ENCODE measurements at regions not wholly inside any gene's neighbourhood (a gene's known extent, or its start where the extent isn't known, plus 50 kb on each side); places are given as distances from the start of the nearest gene placed in this dataset.
"Not testable (repeated sequence)": the region's sequence is repeated elsewhere in the genome, so short reads cannot be mapped to it uniquely, and the experiment has no call there.

DNA sequence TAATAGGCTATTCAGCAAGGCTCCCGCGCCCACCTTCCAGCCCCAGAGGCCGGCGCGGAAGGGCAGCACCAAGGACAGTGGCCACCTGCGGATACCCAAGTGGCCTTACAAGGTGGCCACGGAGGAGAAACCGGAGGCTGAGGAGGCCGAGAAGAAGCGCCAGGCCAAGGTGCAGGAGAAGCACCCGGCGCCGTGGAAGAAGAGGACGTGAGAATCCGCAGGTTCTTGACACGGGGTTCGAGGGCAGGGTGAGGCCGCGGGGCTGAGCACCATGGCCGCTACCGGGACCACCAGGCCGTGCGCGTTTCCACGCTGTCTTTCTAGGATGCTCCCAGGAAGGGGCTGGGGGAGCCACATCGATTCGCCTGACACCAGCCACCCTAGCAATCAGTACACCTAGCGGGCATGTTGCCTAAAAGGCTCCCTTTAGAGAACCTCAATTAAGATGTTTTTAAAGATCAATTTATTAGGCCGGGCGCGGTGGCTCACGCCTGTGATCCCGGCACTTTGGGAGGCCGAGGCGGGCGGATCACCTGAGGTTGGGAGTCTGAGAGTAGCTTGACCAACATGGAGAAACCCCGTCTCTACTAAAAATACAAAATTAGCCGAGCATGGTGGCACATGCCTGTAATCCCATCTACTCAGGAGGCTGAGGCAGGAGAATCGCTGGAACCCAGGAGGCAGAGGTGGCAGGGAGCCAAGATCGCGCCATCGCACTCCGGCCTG is 134.3 kb upstream of the OR4C13 start:
- DNase-seq = peak in 1 of 4 donors; percentile 62
- H3K27me3 ChIP-seq; ATAC-seq; H3K4me1 ChIP-seq; H3K27ac ChIP-seq; H3K4me3 ChIP-seq; H3K36me3 ChIP-seq; intact Hi-C loops (cut with DNase I): not testable (repeated sequence)
- peaks cover 0 to 12% of the 10 kb centered on the region in 2 donors for H3K9me3 ChIP-seq

DNA sequence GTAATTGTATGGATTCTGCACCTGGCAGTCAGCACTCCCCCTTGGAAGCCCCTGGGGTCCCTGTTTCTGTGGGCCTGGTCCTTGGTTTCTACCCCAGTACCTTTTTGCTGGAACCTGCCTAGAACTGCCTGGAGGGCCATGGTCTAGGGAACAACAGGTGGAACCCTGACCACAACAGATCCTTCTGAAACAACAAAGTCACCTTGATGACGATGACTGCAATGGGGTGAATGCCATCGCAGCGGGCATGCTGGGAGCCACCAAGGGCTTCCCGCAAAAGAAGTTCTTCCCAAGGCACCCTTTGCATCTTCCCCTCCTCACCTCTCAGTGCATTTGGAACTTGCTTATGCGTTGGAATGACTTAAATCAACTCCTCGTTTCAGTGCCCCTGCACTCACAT is 129.0 kb upstream of the OR4C13 start:
- intact Hi-C loops (cut with DNase I); ATAC-seq: not testable (repeated sequence)

DNA sequence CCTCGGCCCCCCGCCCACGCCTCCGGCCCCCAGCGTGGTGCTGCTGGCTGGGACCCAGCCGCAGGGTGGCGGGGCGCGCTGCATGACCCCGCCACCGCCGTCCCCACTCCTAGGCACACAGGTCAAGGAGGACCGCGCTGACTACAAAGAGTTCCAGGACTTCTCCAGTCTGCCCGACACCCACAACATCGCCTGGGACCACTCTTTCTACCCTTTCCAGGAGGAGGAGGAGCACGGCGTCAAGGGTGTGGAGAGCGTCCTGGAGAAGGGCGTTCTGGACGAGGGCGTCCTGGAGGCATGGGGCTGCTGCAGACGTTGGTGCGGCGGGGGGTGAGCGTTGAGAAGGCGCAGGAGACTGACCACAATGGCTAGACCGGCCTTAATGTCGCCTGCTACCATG is 101.7 kb upstream of the OR4C13 start:
- ATAC-seq; H3K27ac ChIP-seq; DNase-seq; H3K27me3 ChIP-seq; H3K36me3 ChIP-seq; intact Hi-C loops (cut with DNase I); H3K4me3 ChIP-seq; H3K4me1 ChIP-seq: not testable (repeated sequence)
- H3K9me3 ChIP-seq = peaks cover 0 to 20% of the 10 kb centered on the region in 2 donors

More for the DNA sequence above, 129.0 kb upstream of the OR4C13 start:
- H3K27ac ChIP-seq, H3K36me3 ChIP-seq, H3K4me3 ChIP-seq, DNase-seq, H3K4me1 ChIP-seq, H3K9me3 ChIP-seq, H3K27me3 ChIP-seq: not testable (repeated sequence)

DNA sequence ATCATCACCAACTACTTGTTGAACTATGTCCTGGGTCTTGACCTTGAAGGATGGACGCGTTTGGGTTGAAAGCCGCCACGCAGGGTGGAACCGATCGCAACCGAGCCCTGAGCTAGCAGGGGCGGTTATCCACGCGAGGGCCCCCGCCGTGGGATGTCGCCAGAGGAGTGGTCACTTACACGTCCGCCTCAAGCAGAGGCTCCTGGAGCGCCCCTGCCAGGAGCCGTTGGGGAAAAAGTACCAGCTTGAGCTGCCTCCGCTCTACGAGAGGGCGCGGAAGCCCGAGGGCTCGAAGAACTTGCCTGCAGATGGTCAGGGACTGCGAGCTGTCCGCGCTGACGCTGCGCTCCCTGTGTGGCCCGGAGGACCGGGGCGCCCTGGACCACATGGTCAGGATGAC is 100.7 kb upstream of the OR4C13 start:
- ATAC-seq = no peak
- DNase-seq = peak in 1 of 4 donors; percentile 57
- intact Hi-C loops (cut with DNase I) = no loop called here

DNA sequence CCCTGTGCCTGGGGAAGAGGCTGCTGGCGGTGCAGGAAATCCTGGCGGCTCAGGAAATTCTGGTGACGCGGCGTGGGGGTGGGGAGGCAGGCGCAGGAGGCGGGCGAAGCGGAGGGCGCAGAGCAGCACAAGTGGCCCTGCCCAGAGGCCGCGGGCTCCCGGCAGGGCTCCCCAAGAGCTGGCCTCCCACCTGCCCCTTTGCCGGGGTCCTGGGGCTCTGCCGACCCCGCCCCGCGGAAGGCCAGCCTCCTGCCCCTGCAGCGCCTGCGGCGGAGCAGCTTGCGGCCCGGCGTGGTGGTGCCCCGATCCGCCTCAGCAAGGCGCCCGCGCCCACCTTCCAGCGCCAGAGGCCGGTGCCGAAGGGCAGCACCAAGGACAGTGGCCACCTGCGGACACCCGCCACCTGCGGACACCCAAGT is 100.2 kb upstream of the OR4C13 start:
- TF ChIP-seq, protein P1, sequence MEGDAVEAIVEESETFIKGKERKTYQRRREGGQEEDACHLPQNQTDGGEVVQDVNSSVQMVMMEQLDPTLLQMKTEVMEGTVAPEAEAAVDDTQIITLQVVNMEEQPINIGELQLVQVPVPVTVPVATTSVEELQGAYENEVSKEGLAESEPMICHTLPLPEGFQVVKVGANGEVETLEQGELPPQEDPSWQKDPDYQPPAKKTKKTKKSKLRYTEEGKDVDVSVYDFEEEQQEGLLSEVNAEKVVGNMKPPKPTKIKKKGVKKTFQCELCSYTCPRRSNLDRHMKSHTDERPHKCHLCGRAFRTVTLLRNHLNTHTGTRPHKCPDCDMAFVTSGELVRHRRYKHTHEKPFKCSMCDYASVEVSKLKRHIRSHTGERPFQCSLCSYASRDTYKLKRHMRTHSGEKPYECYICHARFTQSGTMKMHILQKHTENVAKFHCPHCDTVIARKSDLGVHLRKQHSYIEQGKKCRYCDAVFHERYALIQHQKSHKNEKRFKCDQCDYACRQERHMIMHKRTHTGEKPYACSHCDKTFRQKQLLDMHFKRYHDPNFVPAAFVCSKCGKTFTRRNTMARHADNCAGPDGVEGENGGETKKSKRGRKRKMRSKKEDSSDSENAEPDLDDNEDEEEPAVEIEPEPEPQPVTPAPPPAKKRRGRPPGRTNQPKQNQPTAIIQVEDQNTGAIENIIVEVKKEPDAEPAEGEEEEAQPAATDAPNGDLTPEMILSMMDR (IDR thresholded peaks at IDR 0.05) = no peak
- Histone ChIP-seq H3K27me3 (no peaks in the 10 kb centered on the region), H3K4me1 (no peaks in the 10 kb centered on the region), H3K27ac (no peak overlapping the region), H3K9me3 (peaks cover 0 to 21% of the 10 kb centered on the region in 2 donors), H3K4me3 (no peak overlapping the region), H3K36me3 (no peaks in the 10 kb centered on the region)
- intact Hi-C loops (cut with DNase I) = no loop called here
- DNase-seq = peak in 1 of 4 donors; percentile 74
- no peak for ATAC-seq

More for the DNA sequence above, 100.7 kb upstream of the OR4C13 start:
- H3K27me3 ChIP-seq = no peaks in the 10 kb centered on the region
- H3K36me3 ChIP-seq = no peaks in the 10 kb centered on the region
- TF ChIP-seq, protein P1 (IDR thresholded peaks at IDR 0.05) = no peak
- no peaks in the 10 kb centered on the region for H3K4me1 ChIP-seq
- no peak overlapping the region for H3K27ac ChIP-seq
- H3K9me3 ChIP-seq = peaks cover 0 to 21% of the 10 kb centered on the region in 2 donors
- H3K4me3 ChIP-seq = no peak overlapping the region

DNA sequence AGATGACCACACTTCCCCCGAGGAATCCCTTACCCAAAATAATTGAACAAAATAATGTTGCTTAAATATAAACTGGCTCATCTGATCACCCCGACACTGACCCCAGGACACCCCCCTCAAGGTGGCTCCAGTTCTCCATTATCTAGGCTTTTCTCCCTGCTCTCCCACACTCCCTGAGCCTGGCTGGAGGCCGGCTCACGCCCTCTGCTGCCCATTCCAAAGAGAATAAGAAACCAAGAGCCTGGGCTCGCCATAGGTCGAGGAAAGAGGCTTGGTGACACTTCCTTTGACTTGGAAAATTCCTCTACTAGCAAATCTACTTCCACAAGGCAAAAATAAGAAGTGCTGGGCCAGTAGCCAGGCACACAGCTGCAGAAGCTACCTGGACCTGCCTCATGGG is 63.3 kb upstream of the OR4C13 start:
- H3K4me1 ChIP-seq; intact Hi-C loops (cut with DNase I); ATAC-seq; H3K27me3 ChIP-seq; DNase-seq; H3K27ac ChIP-seq; H3K36me3 ChIP-seq; H3K4me3 ChIP-seq: not testable (repeated sequence)
- H3K9me3 ChIP-seq = peaks cover 0 to 22% of the 10 kb centered on the region in 2 donors

DNA sequence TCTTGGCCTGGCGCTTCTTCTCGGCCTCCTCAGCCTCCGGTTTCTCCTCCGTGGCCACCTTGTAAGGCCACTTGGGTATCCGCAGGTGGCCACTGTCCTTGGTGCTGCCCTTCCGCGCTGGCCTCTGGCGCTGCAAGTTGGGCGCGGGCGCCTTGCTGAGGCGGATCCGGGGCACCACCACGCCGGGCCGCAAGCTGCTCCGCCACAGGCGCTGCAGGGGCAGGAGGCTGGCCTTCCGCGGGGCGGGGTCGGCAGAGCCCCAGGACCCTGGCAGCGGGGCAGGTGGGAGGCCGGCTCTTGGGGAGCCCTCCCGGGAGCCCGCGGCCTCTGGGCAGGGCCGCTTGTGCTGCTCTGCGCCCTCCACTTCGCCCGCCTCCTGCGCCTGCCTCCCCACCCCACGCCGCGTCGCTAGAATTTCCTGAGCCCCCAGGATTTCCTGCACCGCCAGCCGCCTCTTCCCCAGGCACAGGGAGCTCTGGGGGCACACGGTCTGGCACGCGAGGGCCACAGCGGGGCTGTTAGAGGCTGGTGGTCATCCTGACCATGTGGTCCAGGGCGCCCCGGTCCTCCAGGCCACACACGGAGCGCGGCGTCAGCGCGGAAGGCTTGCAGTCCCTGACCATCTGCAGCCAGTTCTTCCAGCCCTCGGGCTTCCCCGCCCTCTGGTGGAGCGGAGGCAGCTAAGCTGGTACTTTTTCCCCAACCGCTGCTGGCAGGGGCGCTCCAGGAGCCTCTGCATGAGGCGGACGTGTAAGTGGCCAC is 60.1 kb upstream of the OR4C13 start:
- H3K4me1 ChIP-seq; ATAC-seq; H3K27ac ChIP-seq; DNase-seq; H3K27me3 ChIP-seq; intact Hi-C loops (cut with DNase I); H3K36me3 ChIP-seq; H3K4me3 ChIP-seq: not testable (repeated sequence)
- H3K9me3 ChIP-seq = peaks cover 0 to 34% of the 10 kb centered on the region in 2 donors

DNA sequence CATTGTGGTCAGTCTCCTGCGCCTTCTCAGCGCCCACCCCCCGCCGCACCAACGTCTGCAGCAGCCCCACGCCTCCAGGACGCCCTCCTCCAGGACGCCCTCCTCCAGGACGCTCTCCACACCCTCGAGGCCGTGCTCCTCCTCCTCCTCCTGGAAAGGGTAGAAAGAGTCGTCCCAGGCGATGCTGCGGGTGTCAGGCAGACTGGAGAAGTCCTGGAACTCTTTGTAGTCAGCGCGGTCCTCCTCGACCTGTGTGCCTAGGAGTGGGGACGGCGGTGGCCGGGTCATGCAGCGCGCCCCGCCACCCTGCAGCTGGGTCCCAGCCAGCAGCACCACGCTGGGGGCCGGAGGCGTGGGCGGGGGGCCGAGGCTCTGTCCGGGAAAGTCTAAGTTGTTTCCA is 58.7 kb upstream of the OR4C13 start:
- DNase-seq; H3K36me3 ChIP-seq; H3K4me3 ChIP-seq; H3K27ac ChIP-seq; H3K4me1 ChIP-seq; ATAC-seq; intact Hi-C loops (cut with DNase I); H3K27me3 ChIP-seq: not testable (repeated sequence)
- peaks cover 0 to 42% of the 10 kb centered on the region in 2 donors for H3K9me3 ChIP-seq
